ENCODE measurements at regions not wholly inside any gene's neighbourhood (a gene's known extent, or its start where the extent isn't known, plus 50 kb on each side); places are given as distances from the start of the nearest gene placed in this dataset.

- Histone ChIP-seq H3K36me3 (ENCODE audit: control insufficient read depth, insufficient read depth, low read length) (no peaks in the 10 kb centered on the region), H3K4me1 (ENCODE audit: control insufficient read depth, insufficient read depth, low read length) (no peaks in the 10 kb centered on the region), H3K27me3 (ENCODE audit: control insufficient read depth, insufficient read depth, low read length) (no peaks in the 10 kb centered on the region), H3K27ac (ENCODE audit: low read depth, low read length) (no peak overlapping the region), H3K9ac (ENCODE audit: low read length) (no peak overlapping the region), H3K4me3 (ENCODE audit: low read length) (no peak overlapping the region)
Measured at GRCh38 chr3:105210141-105210540, 156.6 kb upstream of the ALCAM start.

- Histone ChIP-seq H3K4me3 (ENCODE audit: low read length) (no peak overlapping the region), H3K9ac (ENCODE audit: low read length) (no peak overlapping the region), H3K4me1 (ENCODE audit: control insufficient read depth, insufficient read depth, low read length) (no peaks in the 10 kb centered on the region), H3K27me3 (ENCODE audit: control insufficient read depth, insufficient read depth, low read length) (no peaks in the 10 kb centered on the region), H3K36me3 (ENCODE audit: control insufficient read depth, insufficient read depth, low read length) (no peaks in the 10 kb centered on the region), H3K27ac (ENCODE audit: low read depth, low read length) (no peak overlapping the region)
Measured at GRCh38 chr3:105214590-105214989, 152.1 kb upstream of the ALCAM start.

GRCh38 chr3:105222568-105223093 is 144.1 kb upstream of the ALCAM start:
- H3K36me3 ChIP-seq (ENCODE audit: control insufficient read depth, insufficient read depth, low read length), result no peaks in the 10 kb centered on the region
- H3K27ac ChIP-seq (ENCODE audit: low read depth, low read length), result no peak overlapping the region
- no peaks in the 10 kb centered on the region for H3K27me3 ChIP-seq (ENCODE audit: control insufficient read depth, insufficient read depth, low read length)
- H3K4me3 ChIP-seq (ENCODE audit: low read length), result no peak overlapping the region
- H3K9ac ChIP-seq (ENCODE audit: low read length), result no peak overlapping the region
- no peaks in the 10 kb centered on the region for H3K4me1 ChIP-seq (ENCODE audit: control insufficient read depth, insufficient read depth, low read length)

GRCh38 chr3:105223815-105224214 is 142.9 kb upstream of the ALCAM start:
- Histone ChIP-seq H3K36me3 (ENCODE audit: control insufficient read depth, insufficient read depth, low read length) (no peaks in the 10 kb centered on the region), H3K9ac (ENCODE audit: low read length) (no peak overlapping the region), H3K27me3 (ENCODE audit: control insufficient read depth, insufficient read depth, low read length) (no peaks in the 10 kb centered on the region), H3K27ac (ENCODE audit: low read depth, low read length) (no peak overlapping the region), H3K4me1 (ENCODE audit: control insufficient read depth, insufficient read depth, low read length) (no peaks in the 10 kb centered on the region), H3K4me3 (ENCODE audit: low read length) (no peak overlapping the region)

GRCh38 chr3:105228696-105229095 is 138.0 kb upstream of the ALCAM start:
- no peak overlapping the region for H3K4me3 ChIP-seq (ENCODE audit: low read length)
- H3K4me1 ChIP-seq (ENCODE audit: control insufficient read depth, insufficient read depth, low read length), result no peaks in the 10 kb centered on the region
- H3K27ac ChIP-seq (ENCODE audit: low read depth, low read length), result no peak overlapping the region
- no peaks in the 10 kb centered on the region for H3K27me3 ChIP-seq (ENCODE audit: control insufficient read depth, insufficient read depth, low read length)
- H3K36me3 ChIP-seq (ENCODE audit: control insufficient read depth, insufficient read depth, low read length), result no peaks in the 10 kb centered on the region
- no peak overlapping the region for H3K9ac ChIP-seq (ENCODE audit: low read length)

GRCh38 chr3:105232553-105232952 is 134.2 kb upstream of the ALCAM start:
- no peak overlapping the region for H3K27ac ChIP-seq (ENCODE audit: low read depth, low read length)
- no peak overlapping the region for H3K4me3 ChIP-seq (ENCODE audit: low read length)
- no peaks in the 10 kb centered on the region for H3K4me1 ChIP-seq (ENCODE audit: control insufficient read depth, insufficient read depth, low read length)
- H3K9ac ChIP-seq (ENCODE audit: low read length), result no peak overlapping the region
- no peaks in the 10 kb centered on the region for H3K36me3 ChIP-seq (ENCODE audit: control insufficient read depth, insufficient read depth, low read length)
- no peaks in the 10 kb centered on the region for H3K27me3 ChIP-seq (ENCODE audit: control insufficient read depth, insufficient read depth, low read length)

- no peak overlapping the region for H3K4me3 ChIP-seq (ENCODE audit: low read length)
- no peak overlapping the region for H3K9ac ChIP-seq (ENCODE audit: low read length)
- H3K4me1 ChIP-seq (ENCODE audit: control insufficient read depth, insufficient read depth, low read length), result no peaks in the 10 kb centered on the region
- H3K36me3 ChIP-seq (ENCODE audit: control insufficient read depth, insufficient read depth, low read length), result no peaks in the 10 kb centered on the region
- no peaks in the 10 kb centered on the region for H3K27me3 ChIP-seq (ENCODE audit: control insufficient read depth, insufficient read depth, low read length)
- H3K27ac ChIP-seq (ENCODE audit: low read depth, low read length), result no peak overlapping the region
Measured at GRCh38 chr3:105233010-105233409, 133.7 kb upstream of the ALCAM start.

GRCh38 chr3:105235221-105235620 is 131.5 kb upstream of the ALCAM start:
- Histone ChIP-seq H3K27me3 (ENCODE audit: control insufficient read depth, insufficient read depth, low read length) (no peaks in the 10 kb centered on the region), H3K9ac (ENCODE audit: low read length) (no peak overlapping the region), H3K4me3 (ENCODE audit: low read length) (no peak overlapping the region), H3K36me3 (ENCODE audit: control insufficient read depth, insufficient read depth, low read length) (no peaks in the 10 kb centered on the region), H3K4me1 (ENCODE audit: control insufficient read depth, insufficient read depth, low read length) (no peaks in the 10 kb centered on the region), H3K27ac (ENCODE audit: low read depth, low read length) (no peak overlapping the region)

- Histone ChIP-seq H3K4me1 (ENCODE audit: control insufficient read depth, insufficient read depth, low read length) (no peaks in the 10 kb centered on the region), H3K9ac (ENCODE audit: low read length) (no peak overlapping the region), H3K36me3 (ENCODE audit: control insufficient read depth, insufficient read depth, low read length) (no peaks in the 10 kb centered on the region), H3K27ac (ENCODE audit: low read depth, low read length) (no peak overlapping the region), H3K4me3 (ENCODE audit: low read length) (no peak overlapping the region), H3K27me3 (ENCODE audit: control insufficient read depth, insufficient read depth, low read length) (no peaks in the 10 kb centered on the region)
Measured at GRCh38 chr3:105235785-105236184, 130.9 kb upstream of the ALCAM start.

- Histone ChIP-seq H3K27ac (ENCODE audit: low read depth, low read length) (no peak overlapping the region), H3K27me3 (ENCODE audit: control insufficient read depth, insufficient read depth, low read length) (no peaks in the 10 kb centered on the region), H3K36me3 (ENCODE audit: control insufficient read depth, insufficient read depth, low read length) (no peaks in the 10 kb centered on the region), H3K4me3 (ENCODE audit: low read length) (no peak overlapping the region), H3K4me1 (ENCODE audit: control insufficient read depth, insufficient read depth, low read length) (no peaks in the 10 kb centered on the region), H3K9ac (ENCODE audit: low read length) (no peak overlapping the region)
Measured at GRCh38 chr3:105238367-105238766, 128.3 kb upstream of the ALCAM start.

- no peaks in the 10 kb centered on the region for H3K36me3 ChIP-seq (ENCODE audit: control insufficient read depth, insufficient read depth, low read length)
- H3K4me1 ChIP-seq (ENCODE audit: control insufficient read depth, insufficient read depth, low read length), result no peaks in the 10 kb centered on the region
- no peak overlapping the region for H3K4me3 ChIP-seq (ENCODE audit: low read length)
- H3K27ac ChIP-seq (ENCODE audit: low read depth, low read length), result no peak overlapping the region
- H3K9ac ChIP-seq (ENCODE audit: low read length), result no peak overlapping the region
- H3K27me3 ChIP-seq (ENCODE audit: control insufficient read depth, insufficient read depth, low read length), result no peaks in the 10 kb centered on the region
Measured at GRCh38 chr3:105243076-105243475, 123.6 kb upstream of the ALCAM start.

GRCh38 chr3:105246536-105246935 is 120.2 kb upstream of the ALCAM start:
- Histone ChIP-seq H3K36me3 (ENCODE audit: control insufficient read depth, insufficient read depth, low read length) (no peaks in the 10 kb centered on the region), H3K27me3 (ENCODE audit: control insufficient read depth, insufficient read depth, low read length) (no peaks in the 10 kb centered on the region), H3K4me1 (ENCODE audit: control insufficient read depth, insufficient read depth, low read length) (no peaks in the 10 kb centered on the region), H3K4me3 (ENCODE audit: low read length) (no peak overlapping the region), H3K27ac (ENCODE audit: low read depth, low read length) (no peak overlapping the region), H3K9ac (ENCODE audit: low read length) (no peak overlapping the region)

- no peaks in the 10 kb centered on the region for H3K27me3 ChIP-seq (ENCODE audit: control insufficient read depth, insufficient read depth, low read length)
- no peak overlapping the region for H3K9ac ChIP-seq (ENCODE audit: low read length)
- H3K4me3 ChIP-seq (ENCODE audit: low read length), result no peak overlapping the region
- H3K36me3 ChIP-seq (ENCODE audit: control insufficient read depth, insufficient read depth, low read length), result no peaks in the 10 kb centered on the region
- no peak overlapping the region for H3K27ac ChIP-seq (ENCODE audit: low read depth, low read length)
- H3K4me1 ChIP-seq (ENCODE audit: control insufficient read depth, insufficient read depth, low read length), result no peaks in the 10 kb centered on the region
Measured at GRCh38 chr3:105253225-105253624, 113.5 kb upstream of the ALCAM start.

All from rectal smooth muscle tissue (tissue), 1 donor.